Head of caudate nucleus (tissue), 42 donors: ENCODE measurements at regions not wholly inside any gene's neighbourhood (a gene's known extent, or its start where the extent isn't known, plus 50 kb on each side); places are given as distances from the start of the nearest gene placed in this dataset.

Source experiments
- DNase-seq, 42 donors: peaks; one replicate each; pipeline versions ENCODE4 v3.0.0 to v3.0.0-alpha.2; 2020 to 2021; ENCODE audit warnings: mixed read lengths in 7 of 42
- intact Hi-C: fragments of 100-400 bp; cut with DNase I; formaldehyde crosslinking; loops from one replicate; pipeline ENCODE4 v1.15.0; 2022

- intact Hi-C loops: no loop called here
- DNase-seq: peak in 34 of 42 donors; percentile 26 to 92 (median 60)
Measured at GRCh38 chr20:36102809-36103596, 51.5 kb upstream of the EPB41L1 start.

DNA sequence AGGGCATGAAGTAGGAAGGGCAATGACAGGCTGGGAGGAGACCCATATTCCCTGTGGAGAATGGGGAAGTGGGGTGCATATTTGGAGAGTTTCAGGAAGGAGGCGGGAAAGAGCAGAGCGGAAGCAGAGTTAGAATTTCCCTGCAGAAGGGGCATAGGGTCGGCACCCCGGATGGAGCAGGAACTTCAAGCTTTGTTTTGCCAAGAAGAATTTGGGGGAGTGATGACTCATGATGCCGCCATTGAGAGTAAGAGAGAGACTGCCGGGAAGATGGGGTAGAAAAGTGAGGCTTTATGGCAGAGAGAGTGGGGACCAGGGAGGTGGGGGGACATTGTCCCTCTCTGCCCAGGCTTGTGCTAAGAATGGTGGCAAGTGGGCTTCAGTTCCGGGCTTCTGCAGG lies 50.3 kb upstream of the EPB41L1 start:
- DNase-seq: peak in 15 of 42 donors; percentile 19 to 78 (median 50)
- intact Hi-C loops: no loop called here
